B cell (primary cell): ENCODE measurements at regions not wholly inside any gene's neighbourhood (a gene's known extent, or its start where the extent isn't known, plus 50 kb on each side); places are given as distances from the start of the nearest gene placed in this dataset.

ENCODE experiments used
- ATAC-seq: fragments of 200-7000 bp; cut with Tn5 transposase; one replicate; pipeline ENCODE4 v1.10.0; 2021; ENCODE audit warnings: low read depth, mild to moderate bottlenecking, moderate number of reproducible peaks, moderate library complexity
- CTCF ChIA-PET: fragments of 350-600 bp; sonication (Branson Sonifier 250); formaldehyde crosslinking; loops from one replicate; lab custom pipeline; 2021; ENCODE audit warnings: antibody characterized with exemption, inconsistent platforms; lab: Charles Lee
- POLR2A ChIA-PET: fragments of 350-600 bp; sonication (Branson Sonifier 250); formaldehyde crosslinking; loops from one replicate; lab custom pipeline; 2021; ENCODE audit warnings: antibody characterized with exemption; lab: Charles Lee
- DNase-seq: peaks from one replicate; pipeline ENCODE4 v3.0.0; 2013
- H2AFZ ChIP-seq: 2 replicates; pipeline ENCODE4 v1.6.1; 2012; ENCODE audit warnings: mild to moderate bottlenecking, low read depth, low read length; ENCODE audit not compliant: insufficient read depth, poor library complexity, severe bottlenecking
- H3K27ac ChIP-seq, 2 donors: 1 replicate in 1 of 2; 2 replicates in 1 of 2; pipeline ENCODE4 v1.5.1; 2012 to 2013; ENCODE audit warnings: low read length in 2 of 2, mild to moderate bottlenecking in 2 of 2, moderate library complexity in 1 of 2
- H3K27me3 ChIP-seq, 4 experiments: fragments of 200-600 bp in 1 of 4; sonication (generic) in 1 of 4; replicated peaks in 1 of 4; 1 replicate in 2 of 4; 2 replicates in 2 of 4; pipeline versions ENCODE4 v1.6.1 to v1.7.0; 2013 to 2016; ENCODE audit warnings: low read length in 3 of 4, mild to moderate bottlenecking in 2 of 4, mixed read lengths in 1 of 4, moderate library complexity in 1 of 4; ENCODE audit not compliant: insufficient read depth in 4 of 4, control insufficient read depth in 3 of 4; ENCODE audit errors: control extremely low read depth in 1 of 4
- H3K36me3 ChIP-seq, 2 experiments: replicated peaks in 1 of 2; 1 replicate in 1 of 2; 2 replicates in 1 of 2; pipeline versions ENCODE4 v1.6.1 to v1.7.1; 2013; ENCODE audit warnings: low read length in 1 of 2; ENCODE audit not compliant: insufficient read depth in 2 of 2, control insufficient read depth in 1 of 2; ENCODE audit errors: control extremely low read depth in 1 of 2, extremely low read depth in 1 of 2
- H3K4me1 ChIP-seq, 2 donors: fragments of 200-600 bp in 1 of 2; sonication (generic) in 1 of 2; 1 replicate in 1 of 2; 2 replicates in 1 of 2; pipeline versions ENCODE4 v1.5.1 to v1.6.1; 2013 to 2017; ENCODE audit warnings: low read length in 2 of 2; ENCODE audit not compliant: control insufficient read depth in 2 of 2, insufficient read depth in 2 of 2
- H3K4me2 ChIP-seq: replicated peaks from 2 replicates; pipeline ENCODE3; 2012; ENCODE audit warnings: mild to moderate bottlenecking, low read depth, low read length; ENCODE audit not compliant: poor library complexity, severe bottlenecking
- H3K4me3 ChIP-seq, 5 experiments: fragments of 200-600 bp in 1 of 5; sonication (generic) in 1 of 5; 1 replicate in 3 of 5; 2 replicates in 2 of 5; pipeline versions ENCODE4 v1.5.1 to v1.7.0; 2011 to 2016; ENCODE audit warnings: low read length in 4 of 5, mild to moderate bottlenecking in 4 of 5, low read depth in 2 of 5, control low read depth in 1 of 5, moderate library complexity in 1 of 5; ENCODE audit not compliant: insufficient read depth in 1 of 5; ENCODE audit errors: control extremely low read depth in 1 of 5, extremely low read depth in 1 of 5
- H3K79me2 ChIP-seq: fragments of 200-600 bp; sonication (generic); one replicate; pipeline ENCODE4 v1.6.0; 2016; ENCODE audit warnings: low read length; ENCODE audit not compliant: control insufficient read depth, insufficient read depth
- H3K9ac ChIP-seq: fragments of 200-600 bp; sonication (generic); 2 replicates; pipeline ENCODE4 v1.6.1; 2017; ENCODE audit warnings: mild to moderate bottlenecking, low read length, moderate library complexity
- H3K9me3 ChIP-seq, 3 donors: one replicate each; pipeline versions ENCODE4 v1.6.1 to v1.7.1; 2013; ENCODE audit warnings: low read length in 2 of 3; ENCODE audit not compliant: control insufficient read depth in 2 of 3, insufficient read depth in 1 of 3; ENCODE audit errors: control extremely low read depth in 1 of 3
- H4K20me1 ChIP-seq: 2 replicates; pipeline ENCODE4 v1.6.0; 2012; ENCODE audit warnings: mild to moderate bottlenecking, low read length; ENCODE audit not compliant: insufficient read depth, control insufficient read depth, poor library complexity, severe bottlenecking
- H3K27ac Mint-ChIP-seq: one replicate; pipeline ENCODE4 v1.8.0; 2021; ENCODE audit warnings: mixed read lengths
- H3K27me3 Mint-ChIP-seq: one replicate; pipeline ENCODE4 v1.8.0; 2021; ENCODE audit warnings: mixed read lengths
- H3K4me1 Mint-ChIP-seq: one replicate; pipeline ENCODE4 v1.8.0; 2021; ENCODE audit warnings: mixed read lengths
- H3K4me3 Mint-ChIP-seq: one replicate; pipeline ENCODE4 v1.8.0; 2021; ENCODE audit warnings: mixed read lengths
- H3K9me3 Mint-ChIP-seq: one replicate; pipeline ENCODE4 v1.8.0; 2022; ENCODE audit warnings: mixed read lengths; ENCODE audit not compliant: insufficient read depth
- EZH2 ChIP-seq: IDR thresholded peaks from 2 replicates; pipeline ENCODE4 v1.6.1; 2012; ENCODE audit warnings: borderline replicate concordance, low read depth, mild to moderate bottlenecking, moderate library complexity, low read length; ENCODE audit not compliant: insufficient read depth, poor library complexity, severe bottlenecking
- WGBS: methylation state at CpG from one replicate; pipeline ENCODE4 v1.1.5; 2013; ENCODE audit warnings: missing lambda C conversion rate; ENCODE audit not compliant: insufficient coverage; 5-methylcytosine and 5-hydroxymethylcytosine counted together
- intact Hi-C: fragments of 100-400 bp; cut with micrococcal nuclease; formaldehyde crosslinking; loops from one replicate; pipeline ENCODE4 v1.10.0; 2022
- TF ChIP-seq, protein P1 (sequence below): fragments of 200-600 bp; IDR thresholded peaks from one replicate; pipeline ENCODE4 v1.8.0; 2022; ENCODE audit warnings: antibody characterized with exemption, mild to moderate bottlenecking

DNA sequence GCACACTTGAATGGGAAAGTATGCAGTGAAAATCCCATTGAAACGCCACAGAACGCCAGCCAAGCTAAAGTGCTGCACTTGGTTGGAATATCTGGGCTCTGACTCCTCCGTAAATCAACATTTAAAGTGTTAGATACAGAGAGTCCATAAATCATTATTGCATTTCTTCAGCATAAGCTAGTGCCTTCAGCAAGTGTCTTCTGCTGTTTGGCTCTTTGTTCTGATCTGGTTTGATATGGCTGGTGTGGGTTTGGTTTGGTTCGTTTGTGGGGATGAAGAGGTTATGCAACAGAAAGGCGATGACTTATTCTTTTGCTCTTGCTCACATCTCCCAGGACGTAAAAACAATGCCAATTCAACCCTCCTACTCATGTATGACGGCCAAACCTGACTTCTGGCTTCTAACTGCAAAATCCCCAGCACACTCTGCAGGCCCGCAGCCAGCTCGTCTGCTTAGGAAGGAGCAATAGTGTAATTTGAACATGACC is 121.8 kb upstream of the ERG start:
- no peaks in the 10 kb centered on the region for H3K27me3 Mint-ChIP-seq
- no peak overlapping the region for H3K4me3 Mint-ChIP-seq
- no peak for ATAC-seq
- Histone ChIP-seq H3K27me3 (no peaks in the 10 kb centered on the region), H3K27ac (no peak overlapping the region), H3K4me2 (no peak overlapping the region), H3K36me3 (no peaks in the 10 kb centered on the region), H3K79me2 (no peaks in the 10 kb centered on the region), H4K20me1 (no peaks in the 10 kb centered on the region), H3K4me1 (no peaks in the 10 kb centered on the region), H3K4me3 (no peak overlapping the region), H2AFZ (no peak overlapping the region), H3K9me3 (peaks cover 0 to 7% (median 0%) of the 10 kb centered on the region in 3 donors), H3K9ac (no peak overlapping the region)
- H3K27ac Mint-ChIP-seq: no peak overlapping the region
- TF ChIP-seq, protein P1, sequence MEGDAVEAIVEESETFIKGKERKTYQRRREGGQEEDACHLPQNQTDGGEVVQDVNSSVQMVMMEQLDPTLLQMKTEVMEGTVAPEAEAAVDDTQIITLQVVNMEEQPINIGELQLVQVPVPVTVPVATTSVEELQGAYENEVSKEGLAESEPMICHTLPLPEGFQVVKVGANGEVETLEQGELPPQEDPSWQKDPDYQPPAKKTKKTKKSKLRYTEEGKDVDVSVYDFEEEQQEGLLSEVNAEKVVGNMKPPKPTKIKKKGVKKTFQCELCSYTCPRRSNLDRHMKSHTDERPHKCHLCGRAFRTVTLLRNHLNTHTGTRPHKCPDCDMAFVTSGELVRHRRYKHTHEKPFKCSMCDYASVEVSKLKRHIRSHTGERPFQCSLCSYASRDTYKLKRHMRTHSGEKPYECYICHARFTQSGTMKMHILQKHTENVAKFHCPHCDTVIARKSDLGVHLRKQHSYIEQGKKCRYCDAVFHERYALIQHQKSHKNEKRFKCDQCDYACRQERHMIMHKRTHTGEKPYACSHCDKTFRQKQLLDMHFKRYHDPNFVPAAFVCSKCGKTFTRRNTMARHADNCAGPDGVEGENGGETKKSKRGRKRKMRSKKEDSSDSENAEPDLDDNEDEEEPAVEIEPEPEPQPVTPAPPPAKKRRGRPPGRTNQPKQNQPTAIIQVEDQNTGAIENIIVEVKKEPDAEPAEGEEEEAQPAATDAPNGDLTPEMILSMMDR: no peak
- TF ChIP-seq EZH2: no peak
- POLR2A ChIA-PET: no interaction called here
- no peaks in the 10 kb centered on the region for H3K4me1 Mint-ChIP-seq
- DNase-seq: no peak
- WGBS: no CpG with 5 or more reads among the region's 9 CpGs
- CTCF ChIA-PET: no interaction called here
- H3K9me3 Mint-ChIP-seq: no peaks in the 10 kb centered on the region
- intact Hi-C loops: no loop called here

- no peak overlapping the region for H3K9ac ChIP-seq
- TF ChIP-seq EZH2: no peak
- TF ChIP-seq, protein P1: no peak
- H3K4me1 Mint-ChIP-seq: no peaks in the 10 kb centered on the region
Observed at GRCh38 chr21:38621132-38621531, 122.9 kb upstream of the ERG start.

More at GRCh38 chr21:38621132-38621531, 122.9 kb upstream of the ERG start:
- Mint-ChIP-seq H3K27me3 (no peaks in the 10 kb centered on the region), H3K9me3 (no peaks in the 10 kb centered on the region), H3K4me3 (no peak overlapping the region), H3K27ac (no peak overlapping the region)
- Histone ChIP-seq H2AFZ (no peak overlapping the region), H3K27ac (no peak overlapping the region), H3K4me1 (no peaks in the 10 kb centered on the region), H3K27me3 (no peaks in the 10 kb centered on the region), H3K4me3 (no peak overlapping the region), H3K36me3 (no peaks in the 10 kb centered on the region), H3K9me3 (peaks cover 0 to 7% (median 0%) of the 10 kb centered on the region in 3 donors), H3K79me2 (no peaks in the 10 kb centered on the region), H3K4me2 (no peak overlapping the region), H4K20me1 (no peaks in the 10 kb centered on the region)
- DNase-seq (no peak), ATAC-seq (no peak)
- intact Hi-C loops: no loop called here
- ChIA-PET POLR2A (no interaction called here), CTCF (no interaction called here)
- 59% methylated on average over 3 of the region's 3 CpGs for WGBS
